Esophagus squamous epithelium (tissue), 4 donors: ENCODE measurements at regions not wholly inside any gene's neighbourhood (a gene's known extent, or its start where the extent isn't known, plus 50 kb on each side); places are given as distances from the start of the nearest gene placed in this dataset.

Experiments
- CTCF ChIP-seq, 6 experiments: fragments of 450-650 bp in 4 of 6; fragments of 200-600 bp in 2 of 6; sonication (generic) in 2 of 6; IDR thresholded peaks; one replicate each; pipeline ENCODE4 v1.5.1; 2016 to 2019; ENCODE audit warnings: antibody characterized with exemption in 6 of 6, mild to moderate bottlenecking in 4 of 6, moderate library complexity in 4 of 6
- POLR2A ChIP-seq, 4 donors: fragments of 450-650 bp; IDR thresholded peaks; one replicate each; pipeline ENCODE4 v1.6.1; 2017; ENCODE audit warnings: antibody characterized with exemption in 4 of 4, mild to moderate bottlenecking in 4 of 4, moderate library complexity in 3 of 4

DNA sequence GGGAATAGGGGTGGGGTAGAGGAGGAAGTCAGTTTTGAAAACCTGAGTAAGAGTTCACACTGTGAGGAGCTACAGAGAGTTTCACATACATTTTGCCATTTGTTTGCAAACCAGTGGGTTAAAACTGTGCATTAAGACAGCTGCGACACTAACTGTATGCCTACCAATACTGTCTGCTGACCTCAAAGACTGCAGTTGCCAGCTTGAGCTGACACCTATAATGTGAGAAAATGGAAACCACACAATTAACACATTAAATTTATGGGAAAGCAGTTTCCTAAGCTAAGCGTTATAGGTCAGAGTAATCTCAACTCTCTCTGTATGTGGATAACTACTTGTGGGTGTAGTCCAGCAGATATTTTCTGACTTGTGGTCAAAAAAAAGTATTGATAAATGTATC, 756.6 kb upstream of the GCFC2 start:
- TF ChIP-seq POLR2A (IDR thresholded peaks at IDR 0.05) (no peak), CTCF (IDR thresholded peaks at IDR 0.05) (no peak)
